Femur (tissue), 1 donor: ENCODE measurements at regions not wholly inside any gene's neighbourhood (a gene's known extent, or its start where the extent isn't known, plus 50 kb on each side); places are given as distances from the start of the nearest gene placed in this dataset.

Experiments used
- DNase-seq: peaks from one replicate; pipeline ENCODE4 v3.0.0-alpha.2; 2017

GRCh38 chr4:138298866-138299265 is 56.7 kb upstream of the SLC7A11 start:
- no peak for DNase-seq

- DNase-seq, result no peak
Measured at GRCh38 chr4:138298431-138298830, 56.3 kb upstream of the SLC7A11 start.

DNA sequence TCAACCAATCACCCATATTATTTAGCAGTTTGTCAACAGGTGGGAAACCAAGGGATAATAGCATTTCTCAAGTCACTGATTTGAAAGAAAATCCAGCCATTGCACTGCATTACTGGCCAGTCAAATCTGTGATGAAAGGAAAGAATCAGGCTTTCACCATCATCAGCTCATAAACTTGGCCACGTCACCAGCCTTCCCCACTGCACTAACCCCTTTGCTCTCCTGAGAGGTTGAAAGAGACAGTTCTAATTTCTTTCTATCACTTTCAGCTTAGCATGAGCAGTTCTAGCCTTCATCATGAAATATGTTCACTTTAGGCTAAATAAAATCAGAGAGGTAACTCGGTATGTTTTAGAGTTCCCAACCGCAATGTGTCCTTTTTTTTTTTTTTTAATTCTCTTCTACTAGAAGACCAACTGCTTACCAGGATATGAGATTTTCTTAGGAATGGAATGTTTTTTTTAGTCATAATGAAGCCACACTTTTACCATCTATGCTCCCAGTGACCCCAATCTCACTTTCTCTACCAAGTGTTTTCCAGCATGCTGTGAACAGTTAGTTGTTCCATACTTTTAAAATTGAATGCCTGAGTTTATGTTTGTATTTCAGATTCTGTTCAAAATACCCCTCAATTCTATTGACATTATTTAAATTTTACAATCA is 55.7 kb upstream of the SLC7A11 start:
- DNase-seq, result no peak

DNA sequence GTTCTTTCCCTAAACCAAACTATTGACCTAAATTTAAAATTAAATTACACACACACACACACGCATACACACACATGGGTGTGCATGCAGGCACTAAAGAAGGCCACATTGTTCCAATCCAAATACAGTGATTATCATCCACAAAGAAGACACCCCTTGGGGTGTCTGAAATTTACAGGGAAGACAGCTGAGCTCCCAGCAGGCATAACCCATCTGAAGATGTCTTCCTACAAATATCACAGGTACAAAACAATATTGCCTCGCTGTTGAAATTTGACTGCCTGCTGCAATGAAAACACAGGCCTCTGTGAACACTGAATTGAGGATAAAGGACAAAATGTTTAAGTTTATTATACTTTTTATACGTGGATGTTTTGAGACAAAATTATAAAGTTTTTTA is 50.2 kb upstream of the SLC7A11 start:
- DNase-seq, result no peak
